Activated CD8-positive, alpha-beta T cell treated with anti-CD3 and anti-CD28 coated beads for 36 hours (primary cell): ENCODE measurements at regions not wholly inside any gene's neighbourhood (a gene's known extent, or its start where the extent isn't known, plus 50 kb on each side); places are given as distances from the start of the nearest gene placed in this dataset.

Source experiments
- ATAC-seq: fragments of 200-7000 bp; cut with Tn5 transposase; one replicate; pipeline ENCODE4 v1.10.0; 2021; ENCODE audit warnings: mild to moderate bottlenecking, moderate library complexity
- CTCF ChIA-PET: fragments of 350-600 bp; sonication (Branson Sonifier 250); formaldehyde crosslinking; loops from one replicate; lab custom pipeline; 2021; ENCODE audit warnings: antibody characterized with exemption; lab: Charles Lee
- POLR2A ChIA-PET: fragments of 350-600 bp; sonication (Branson Sonifier 250); formaldehyde crosslinking; loops from one replicate; lab custom pipeline; 2021; ENCODE audit warnings: antibody characterized with exemption; lab: Charles Lee
- DNase-seq: peaks from one replicate; pipeline ENCODE4 v3.0.0-alpha.2; 2020
- H3K27ac Mint-ChIP-seq: one replicate; pipeline ENCODE4 v1.8.0; 2021; ENCODE audit warnings: mild to moderate bottlenecking, mixed read lengths
- H3K27me3 Mint-ChIP-seq: one replicate; pipeline ENCODE4 v1.8.0; 2021; ENCODE audit warnings: mixed read lengths
- H3K36me3 Mint-ChIP-seq: one replicate; pipeline ENCODE4 v1.8.0; 2021; ENCODE audit warnings: low read depth, mixed read lengths
- H3K4me1 Mint-ChIP-seq: one replicate; pipeline ENCODE4 v1.8.0; 2021; ENCODE audit warnings: low read depth, mixed read lengths
- H3K4me3 Mint-ChIP-seq: one replicate; pipeline ENCODE4 v1.8.0; 2021; ENCODE audit warnings: mild to moderate bottlenecking, moderate library complexity, mixed read lengths
- H3K9me3 Mint-ChIP-seq: one replicate; pipeline ENCODE4 v1.8.0; 2021; ENCODE audit warnings: mixed read lengths
- CTCF ChIP-seq: fragments of 200-600 bp; IDR thresholded peaks from one replicate; pipeline ENCODE4 v1.8.0; 2022; ENCODE audit warnings: antibody characterized with exemption, mild to moderate bottlenecking
- intact Hi-C: fragments of 100-400 bp; cut with micrococcal nuclease; formaldehyde crosslinking; loops from one replicate; pipeline ENCODE4 v1.10.0; 2022

DNA sequence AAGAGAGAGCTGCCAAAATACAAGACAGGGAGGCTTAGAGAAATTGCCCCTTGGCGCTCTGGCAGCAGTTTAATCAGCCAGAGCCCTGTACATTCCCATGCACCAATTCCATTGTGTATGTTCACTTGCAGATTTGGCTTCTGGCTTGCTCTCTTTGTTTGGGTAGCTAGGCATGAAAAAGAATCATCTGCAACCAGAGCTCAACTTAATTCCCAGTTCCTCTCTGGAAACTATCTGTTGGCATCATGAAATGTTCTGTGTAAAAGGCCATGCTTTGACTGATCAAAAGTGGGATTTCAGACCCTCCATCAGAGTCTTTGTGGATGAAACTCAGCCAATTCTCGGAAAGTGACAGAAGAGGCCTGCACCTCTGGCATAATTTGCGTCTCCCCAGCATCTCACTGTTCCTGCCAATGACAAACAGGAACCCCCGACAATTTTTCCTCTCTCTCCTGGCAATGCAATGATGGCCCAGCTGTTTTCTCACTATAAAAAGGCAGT is 53.8 kb upstream of the RAD23B start:
- no peaks in the 10 kb centered on the region for H3K4me1 Mint-ChIP-seq
- H3K4me3 Mint-ChIP-seq = no peak overlapping the region
- ChIA-PET POLR2A (no interaction called here), CTCF (interaction anchor here (1.5 kb wide), 1 partner anchor 112 kb away, joined by 4 read pairs; no protein-coding TSS in a partner anchor)
- no peak for DNase-seq
- intact Hi-C loops = no loop called here
- peaks cover 19% of the 10 kb centered on the region for H3K27me3 Mint-ChIP-seq
- H3K36me3 Mint-ChIP-seq = no peaks in the 10 kb centered on the region
- H3K27ac Mint-ChIP-seq = no peak overlapping the region
- TF ChIP-seq CTCF = no peak
- ATAC-seq = no peak
- H3K9me3 Mint-ChIP-seq = no peaks in the 10 kb centered on the region
